Thoracic aorta (tissue), 2 donors: ENCODE measurements at regions not wholly inside any gene's neighbourhood (a gene's known extent, or its start where the extent isn't known, plus 50 kb on each side); places are given as distances from the start of the nearest gene placed in this dataset.

ENCODE experiments used
- ATAC-seq: fragments of 150-250 bp; one replicate; pipeline ENCODE4 v1.8.0; 2017; ENCODE audit warnings: low read depth; ENCODE audit not compliant: insufficient number of reproducible peaks, low FRiP score
- DNase-seq: peaks from one replicate; pipeline ENCODE4 v3.0.0-alpha.2; 2020; ENCODE audit warnings: low spot score
- H3K27ac ChIP-seq, 2 donors: fragments of 200-600 bp; sonication (generic); 1 replicate in 1 of 2; 2 replicates in 1 of 2; pipeline ENCODE4 v1.5.1; 2016; ENCODE audit warnings: mild to moderate bottlenecking in 2 of 2, moderate library complexity in 2 of 2
- H3K27me3 ChIP-seq: fragments of 200-600 bp; sonication (generic); replicated peaks from 2 replicates; pipeline ENCODE4 v1.6.0; 2016; ENCODE audit warnings: mild to moderate bottlenecking; ENCODE audit not compliant: insufficient read depth
- H3K36me3 ChIP-seq: fragments of 200-600 bp; sonication (generic); one replicate; pipeline ENCODE4 v1.5.1; 2016
- H3K4me1 ChIP-seq, 2 donors: fragments of 200-600 bp; sonication (generic); 1 replicate in 1 of 2; 2 replicates in 1 of 2; pipeline versions ENCODE4 v1.5.1 to v1.6.0; 2016; ENCODE audit warnings: low read depth in 2 of 2, mild to moderate bottlenecking in 1 of 2; ENCODE audit not compliant: control insufficient read depth in 1 of 2
- H3K4me3 ChIP-seq: fragments of 200-600 bp; sonication (generic); 2 replicates; pipeline ENCODE4 v1.5.1; 2016; ENCODE audit warnings: mild to moderate bottlenecking
- H3K9me3 ChIP-seq: fragments of 200-600 bp; sonication (generic); 2 replicates; pipeline ENCODE4 v1.5.1; 2016
- CTCF ChIP-seq: fragments of 200-600 bp; sonication (generic); IDR thresholded peaks from one replicate; pipeline ENCODE4 v1.5.1; 2019; ENCODE audit warnings: antibody characterized with exemption

GRCh38 chr4:85260064-85260463 lies 214.9 kb upstream of the ARHGAP24 start:
- DNase-seq (no peak), ATAC-seq (no peak)
- Histone ChIP-seq H3K27ac (no peak overlapping the region), H3K9me3 (no peaks in the 10 kb centered on the region), H3K4me1 (no peaks in the 10 kb centered on the region), H3K27me3 (no peaks in the 10 kb centered on the region), H3K4me3 (no peak overlapping the region), H3K36me3 (no peaks in the 10 kb centered on the region)
- no peak for TF ChIP-seq CTCF

- Histone ChIP-seq H3K36me3 (no peaks in the 10 kb centered on the region), H3K9me3 (no peaks in the 10 kb centered on the region), H3K4me1 (no peaks in the 10 kb centered on the region), H3K27me3 (no peaks in the 10 kb centered on the region), H3K4me3 (no peak overlapping the region), H3K27ac (no peak overlapping the region)
- ATAC-seq (no peak), DNase-seq (no peak)
- no peak for TF ChIP-seq CTCF
These were observed 209.7 kb upstream of the ARHGAP24 start for GRCh38 chr4:85265234-85265633.

GRCh38 chr4:85268188-85268587 lies 206.8 kb upstream of the ARHGAP24 start:
- no peak for TF ChIP-seq CTCF
- no peak for ATAC-seq
- no peak overlapping the region for H3K4me3 ChIP-seq
- H3K36me3 ChIP-seq, result no peaks in the 10 kb centered on the region
- H3K9me3 ChIP-seq, result no peaks in the 10 kb centered on the region
- no peak overlapping the region for H3K27ac ChIP-seq
- no peak for DNase-seq
- no peaks in the 10 kb centered on the region for H3K27me3 ChIP-seq
- no peaks in the 10 kb centered on the region for H3K4me1 ChIP-seq

- no peaks in the 10 kb centered on the region for H3K9me3 ChIP-seq
- ATAC-seq, result no peak
- H3K4me1 ChIP-seq, result no peaks in the 10 kb centered on the region
- H3K27ac ChIP-seq, result no peak overlapping the region
- H3K36me3 ChIP-seq, result no peaks in the 10 kb centered on the region
- no peaks in the 10 kb centered on the region for H3K27me3 ChIP-seq
- no peak overlapping the region for H3K4me3 ChIP-seq
- no peak for DNase-seq
- no peak for TF ChIP-seq CTCF
These were observed 206.0 kb upstream of the ARHGAP24 start for GRCh38 chr4:85268961-85269360.

GRCh38 chr4:85274955-85275354 lies 200.0 kb upstream of the ARHGAP24 start:
- H3K36me3 ChIP-seq, result no peaks in the 10 kb centered on the region
- no peak overlapping the region for H3K4me3 ChIP-seq
- no peaks in the 10 kb centered on the region for H3K9me3 ChIP-seq
- H3K4me1 ChIP-seq, result no peaks in the 10 kb centered on the region
- DNase-seq, result no peak
- no peak for ATAC-seq
- H3K27me3 ChIP-seq, result no peaks in the 10 kb centered on the region
- no peak overlapping the region for H3K27ac ChIP-seq
- no peak for TF ChIP-seq CTCF
